Activated B cell treated with CpG ODN at 0.5 μM for 24 hours (primary cell): ENCODE measurements at regions not wholly inside any gene's neighbourhood (a gene's known extent, or its start where the extent isn't known, plus 50 kb on each side); places are given as distances from the start of the nearest gene placed in this dataset.

ENCODE experiments used
- ATAC-seq: fragments of 200-7000 bp; cut with Tn5 transposase; one replicate; pipeline ENCODE4 v1.10.0; 2021; ENCODE audit warnings: low read depth, mild to moderate bottlenecking, moderate library complexity
- CTCF ChIA-PET: fragments of 350-600 bp; sonication (Branson Sonifier 250); formaldehyde crosslinking; loops from one replicate; lab custom pipeline; 2021; ENCODE audit warnings: antibody characterized with exemption; lab: Charles Lee
- POLR2A ChIA-PET: fragments of 350-600 bp; sonication (Branson Sonifier 250); formaldehyde crosslinking; loops from one replicate; lab custom pipeline; 2021; ENCODE audit warnings: antibody characterized with exemption; lab: Charles Lee
- DNase-seq: peaks from one replicate; pipeline ENCODE4 v3.0.0; 2022
- H3K27ac Mint-ChIP-seq: one replicate; pipeline ENCODE4 v1.8.0; 2020; ENCODE audit warnings: mixed read lengths
- H3K27me3 Mint-ChIP-seq: one replicate; pipeline ENCODE4 v1.8.0; 2021; ENCODE audit warnings: mixed read lengths
- H3K36me3 Mint-ChIP-seq: one replicate; pipeline ENCODE4 v1.8.0; 2021; ENCODE audit warnings: low read depth, mixed read lengths
- H3K4me1 Mint-ChIP-seq: one replicate; pipeline ENCODE4 v1.8.0; 2021; ENCODE audit warnings: mixed read lengths
- H3K4me3 Mint-ChIP-seq: one replicate; pipeline ENCODE4 v1.8.0; 2020; ENCODE audit warnings: mild to moderate bottlenecking, mixed read lengths
- H3K9me3 Mint-ChIP-seq: one replicate; pipeline ENCODE4 v1.8.0; 2020; ENCODE audit warnings: mixed read lengths
- intact Hi-C: fragments of 100-400 bp; cut with micrococcal nuclease; formaldehyde crosslinking; loops from one replicate; pipeline ENCODE4 v1.15.1; 2024
- TF ChIP-seq, protein P1 (sequence below): fragments of 200-600 bp; IDR thresholded peaks from one replicate; pipeline ENCODE4 v1.8.0; 2022; ENCODE audit warnings: antibody characterized with exemption, mild to moderate bottlenecking

DNA sequence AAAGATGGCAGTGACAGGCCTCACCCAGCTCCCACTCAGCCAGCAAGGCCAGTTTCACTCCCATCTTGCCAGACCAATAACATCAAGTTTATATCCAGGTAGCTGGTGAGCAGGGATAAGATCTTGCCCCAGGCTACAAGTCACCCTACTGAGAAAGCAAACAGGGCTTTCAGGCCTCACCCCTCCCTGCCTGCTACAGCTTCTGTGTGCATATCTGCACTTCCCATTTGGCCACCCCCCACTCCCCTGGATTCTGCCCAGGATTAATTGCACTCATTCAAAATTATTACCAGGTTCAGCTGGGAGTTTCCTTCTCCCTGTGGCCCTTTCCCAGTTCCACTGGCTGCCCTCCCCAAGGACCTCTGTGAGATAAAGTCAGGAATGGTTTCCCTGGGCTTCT, 352.1 kb downstream of the TBX15 start:
- intact Hi-C loops: no loop called here
- no peak for DNase-seq
- ChIA-PET POLR2A (no interaction called here), CTCF (no interaction called here)
- Mint-ChIP-seq H3K27me3 (no peaks in the 10 kb centered on the region), H3K27ac (no peak overlapping the region), H3K9me3 (no peaks in the 10 kb centered on the region), H3K4me3 (no peak overlapping the region), H3K4me1 (no peaks in the 10 kb centered on the region), H3K36me3 (no peaks in the 10 kb centered on the region)
- ATAC-seq: no peak
- TF ChIP-seq, protein P1, sequence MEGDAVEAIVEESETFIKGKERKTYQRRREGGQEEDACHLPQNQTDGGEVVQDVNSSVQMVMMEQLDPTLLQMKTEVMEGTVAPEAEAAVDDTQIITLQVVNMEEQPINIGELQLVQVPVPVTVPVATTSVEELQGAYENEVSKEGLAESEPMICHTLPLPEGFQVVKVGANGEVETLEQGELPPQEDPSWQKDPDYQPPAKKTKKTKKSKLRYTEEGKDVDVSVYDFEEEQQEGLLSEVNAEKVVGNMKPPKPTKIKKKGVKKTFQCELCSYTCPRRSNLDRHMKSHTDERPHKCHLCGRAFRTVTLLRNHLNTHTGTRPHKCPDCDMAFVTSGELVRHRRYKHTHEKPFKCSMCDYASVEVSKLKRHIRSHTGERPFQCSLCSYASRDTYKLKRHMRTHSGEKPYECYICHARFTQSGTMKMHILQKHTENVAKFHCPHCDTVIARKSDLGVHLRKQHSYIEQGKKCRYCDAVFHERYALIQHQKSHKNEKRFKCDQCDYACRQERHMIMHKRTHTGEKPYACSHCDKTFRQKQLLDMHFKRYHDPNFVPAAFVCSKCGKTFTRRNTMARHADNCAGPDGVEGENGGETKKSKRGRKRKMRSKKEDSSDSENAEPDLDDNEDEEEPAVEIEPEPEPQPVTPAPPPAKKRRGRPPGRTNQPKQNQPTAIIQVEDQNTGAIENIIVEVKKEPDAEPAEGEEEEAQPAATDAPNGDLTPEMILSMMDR: no peak

DNA sequence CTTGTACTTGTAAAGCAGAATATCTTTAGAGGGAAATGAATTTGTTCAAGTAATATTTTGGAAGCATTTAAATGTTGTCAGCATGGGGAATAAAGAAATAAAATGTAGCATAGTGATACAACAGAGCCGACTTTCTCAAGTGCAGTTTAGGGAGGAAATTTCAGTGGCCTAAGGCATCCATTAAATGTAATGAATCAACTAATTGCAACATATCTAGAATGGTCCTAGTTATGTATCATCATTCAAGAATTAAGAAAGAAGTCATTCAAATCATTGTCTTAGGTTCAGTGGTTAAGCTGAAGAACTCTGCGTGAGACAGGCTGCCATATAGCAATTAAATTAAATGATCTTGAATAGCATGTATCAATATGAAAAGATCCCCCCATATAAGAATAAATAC, 360.7 kb downstream of the TBX15 start:
- Mint-ChIP-seq H3K36me3 (no peaks in the 10 kb centered on the region), H3K4me3 (no peak overlapping the region), H3K27ac (no peak overlapping the region), H3K27me3 (no peaks in the 10 kb centered on the region), H3K9me3 (peaks cover 4% of the 10 kb centered on the region), H3K4me1 (no peaks in the 10 kb centered on the region)
- TF ChIP-seq, protein P1: no peak
- POLR2A ChIA-PET: no interaction called here
- no peak for ATAC-seq
- DNase-seq: no peak
- intact Hi-C loops: no loop called here
- CTCF ChIA-PET: no interaction called here

DNA sequence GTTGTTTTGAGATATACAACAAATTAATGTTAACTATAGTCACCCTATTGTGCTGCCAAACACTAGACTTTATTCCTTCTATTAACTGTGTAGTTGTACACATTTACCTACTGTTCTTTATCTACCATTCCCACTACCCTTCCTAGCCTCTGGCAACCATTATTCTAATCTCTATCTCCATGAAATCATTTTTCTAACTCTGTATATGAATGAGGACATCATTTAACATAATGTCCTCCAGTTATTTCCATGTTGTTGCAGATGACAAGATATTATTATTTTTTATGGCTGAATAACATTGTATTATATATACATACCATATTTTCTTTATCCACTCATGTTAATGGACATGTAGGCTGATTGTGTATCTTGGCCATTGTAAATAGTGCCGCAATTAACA, 366.3 kb downstream of the TBX15 start:
- H3K4me3 Mint-ChIP-seq: no peak overlapping the region
- DNase-seq (no peak), ATAC-seq (no peak)
- intact Hi-C loops: no loop called here
- no peaks in the 10 kb centered on the region for H3K36me3 Mint-ChIP-seq
- TF ChIP-seq, protein P1: no peak
- no peaks in the 10 kb centered on the region for H3K4me1 Mint-ChIP-seq
- no peaks in the 10 kb centered on the region for H3K27me3 Mint-ChIP-seq
- no peak overlapping the region for H3K27ac Mint-ChIP-seq
- POLR2A ChIA-PET: no interaction called here
- peaks cover 7% of the 10 kb centered on the region for H3K9me3 Mint-ChIP-seq
- CTCF ChIA-PET: no interaction called here

DNA sequence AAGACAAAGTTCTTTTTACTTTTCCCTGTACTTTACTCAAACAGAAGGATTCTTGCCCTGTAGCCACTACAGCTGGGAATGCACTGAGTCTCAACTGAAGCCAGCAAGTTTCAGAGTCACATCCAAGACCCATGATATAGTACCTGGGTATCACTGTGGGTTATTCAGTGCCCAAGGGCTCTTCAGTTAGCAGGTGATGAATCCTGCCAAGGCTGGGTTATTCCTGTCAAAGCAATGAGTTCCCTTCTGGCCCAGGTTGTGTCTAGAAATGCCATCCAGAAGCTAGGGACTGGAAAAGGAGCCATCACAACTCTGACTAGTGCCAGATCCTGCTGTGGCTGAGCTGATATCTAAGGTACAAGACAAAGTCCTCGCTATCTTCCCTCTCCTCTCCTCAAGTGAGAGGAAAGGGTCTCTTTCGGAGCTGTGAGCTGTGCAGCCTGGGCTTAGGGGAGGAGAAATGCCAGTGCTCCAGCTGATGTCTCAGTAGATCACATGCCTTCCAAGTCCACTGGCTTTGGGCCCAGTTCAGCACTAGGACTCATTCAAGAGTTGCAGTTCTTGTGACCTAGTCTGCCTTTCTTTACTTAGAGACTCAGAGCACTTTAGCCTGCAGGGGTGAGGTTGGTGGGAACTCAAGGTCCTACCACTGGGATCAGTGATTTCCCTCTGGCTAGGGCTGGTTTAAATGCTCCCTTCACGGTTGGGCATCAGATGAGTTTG, 369.4 kb downstream of the TBX15 start:
- Mint-ChIP-seq H3K4me1 (no peaks in the 10 kb centered on the region), H3K4me3 (no peak overlapping the region), H3K9me3 (peaks cover 7% of the 10 kb centered on the region), H3K27me3 (no peaks in the 10 kb centered on the region), H3K27ac (no peak overlapping the region), H3K36me3 (no peaks in the 10 kb centered on the region)
- TF ChIP-seq, protein P1: no peak
- CTCF ChIA-PET: no interaction called here
- ATAC-seq (no peak), DNase-seq (no peak)
- POLR2A ChIA-PET: no interaction called here
- intact Hi-C loops: no loop called here

DNA sequence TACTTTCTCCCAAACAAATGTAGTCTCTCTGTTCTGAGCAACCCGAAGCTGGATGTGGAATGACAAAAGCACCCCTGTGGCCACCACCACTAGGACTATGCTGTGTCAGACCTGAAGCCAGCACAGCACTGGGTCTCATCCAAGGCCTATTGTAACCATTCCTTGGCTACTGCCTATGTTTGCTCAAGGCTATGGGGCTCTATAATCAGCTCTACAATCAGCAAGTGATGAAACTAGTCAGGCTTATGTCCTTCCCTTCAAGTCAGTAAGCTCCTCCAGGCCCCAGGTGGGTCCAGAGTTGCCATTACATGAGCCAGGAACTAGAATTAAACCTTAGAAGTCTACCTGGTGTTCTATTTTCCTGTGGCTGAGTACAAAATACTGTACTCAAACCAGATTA, 370.2 kb downstream of the TBX15 start:
- Mint-ChIP-seq H3K27ac (no peak overlapping the region), H3K36me3 (no peaks in the 10 kb centered on the region), H3K27me3 (no peaks in the 10 kb centered on the region), H3K9me3 (peaks cover 7% of the 10 kb centered on the region), H3K4me3 (no peak overlapping the region), H3K4me1 (no peaks in the 10 kb centered on the region)
- ChIA-PET POLR2A (no interaction called here), CTCF (no interaction called here)
- intact Hi-C loops: no loop called here
- TF ChIP-seq, protein P1: no peak
- ATAC-seq (no peak), DNase-seq (no peak)
